H1 (cell line): ENCODE measurements at regions not wholly inside any gene's neighbourhood (a gene's known extent, or its start where the extent isn't known, plus 50 kb on each side); places are given as distances from the start of the nearest gene placed in this dataset.

Experiments
- CTCF ChIA-PET: fragments of 300-600 bp; sonication (Branson Sonifier 250); formaldehyde crosslinking; loops from one replicate; lab custom pipeline; 2021; ENCODE audit not compliant: partially characterized antibody; lab: Charles Lee
- POLR2A ChIA-PET: fragments of 300-600 bp; sonication (Branson Sonifier 250); formaldehyde crosslinking; loops from one replicate; lab custom pipeline; 2021; ENCODE audit warnings: inconsistent platforms; ENCODE audit not compliant: partially characterized antibody; lab: Charles Lee
- DNase-seq, 2 experiments: peaks; one replicate each; pipeline versions ENCODE4 v3.0.0 to v3.0.0-alpha.2; 2010 to 2022; ENCODE audit warnings: low spot score in 2 of 2, low read depth in 1 of 2, mixed read lengths in 1 of 2
- FAIRE-seq: peaks from 2 replicates; lab custom pipeline; 2011; peaks lifted over from hg19 to GRCh38; lab: Jason Lieb, UNC
- H2AFZ ChIP-seq: 2 replicates; pipeline ENCODE4 v1.8.1; 2012; ENCODE audit warnings: low read length, inconsistent platforms
- H2AK5ac ChIP-seq: 2 replicates; pipeline ENCODE4 v1.6.1; 2013; ENCODE audit warnings: low read depth, low read length
- H2BK120ac ChIP-seq: replicated peaks from 2 replicates; pipeline ENCODE3; 2013; ENCODE audit warnings: low read depth, low read length, inconsistent platforms
- H2BK12ac ChIP-seq: 2 replicates; pipeline ENCODE4 v1.6.1; 2013; ENCODE audit warnings: low read depth, low read length
- H2BK15ac ChIP-seq: 2 replicates; pipeline ENCODE4 v1.6.1; 2013; ENCODE audit warnings: low read length
- H2BK20ac ChIP-seq: 2 replicates; pipeline ENCODE4 v1.6.1; 2013; ENCODE audit warnings: low read length
- H2BK5ac ChIP-seq: 2 replicates; pipeline ENCODE4 v1.6.1; 2013; ENCODE audit warnings: low read depth, low read length
- H3K14ac ChIP-seq: 2 replicates; pipeline ENCODE4 v1.6.1; 2013; ENCODE audit warnings: inconsistent platforms; ENCODE audit not compliant: insufficient read length
- H3K18ac ChIP-seq: 2 replicates; pipeline ENCODE4 v1.6.1; 2013; ENCODE audit warnings: low read length; ENCODE audit errors: extremely low read depth
- H3K23ac ChIP-seq: 2 replicates; pipeline ENCODE4 v1.6.1; 2013; ENCODE audit warnings: inconsistent platforms; ENCODE audit not compliant: insufficient read length
- H3K23me2 ChIP-seq: 2 replicates; pipeline ENCODE4 v1.6.1; 2013; ENCODE audit warnings: low read depth, low read length
- H3K27ac ChIP-seq: 2 replicates; pipeline ENCODE4 v1.6.1; 2011; ENCODE audit warnings: low read depth, low read length, inconsistent platforms
- H3K27me3 ChIP-seq, 4 experiments: replicated peaks in 1 of 4; 1 replicate in 1 of 4; 2 replicates in 3 of 4; pipeline versions ENCODE4 v1.6.1 to v1.8.1; 2011 to 2013; ENCODE audit warnings: low read length in 3 of 4, mild to moderate bottlenecking in 3 of 4, inconsistent platforms in 2 of 4, mixed read lengths in 2 of 4, moderate library complexity in 1 of 4; ENCODE audit not compliant: control insufficient read depth in 3 of 4, insufficient read depth in 3 of 4; ENCODE audit errors: extremely low read depth in 1 of 4
- H3K36me3 ChIP-seq, 4 experiments: 2 replicates each; pipeline versions ENCODE4 v1.6.1 to v1.8.1; 2011 to 2013; ENCODE audit warnings: mild to moderate bottlenecking in 4 of 4, low read length in 3 of 4, moderate library complexity in 2 of 4, control low read depth in 1 of 4, inconsistent platforms in 1 of 4; ENCODE audit not compliant: insufficient read depth in 4 of 4, control insufficient read depth in 2 of 4
- H3K4ac ChIP-seq: replicated peaks from 2 replicates; pipeline ENCODE3; 2013; ENCODE audit warnings: low read length, low read depth, mixed read lengths, inconsistent platforms; ENCODE audit not compliant: insufficient read length
- H3K4me1 ChIP-seq, 4 experiments: replicated peaks in 1 of 4; 1 replicate in 1 of 4; 2 replicates in 3 of 4; pipeline versions ENCODE4 v1.6.1 to v1.8.1; 2011 to 2013; ENCODE audit warnings: low read length in 3 of 4, inconsistent platforms in 2 of 4, mixed read lengths in 1 of 4; ENCODE audit not compliant: insufficient read depth in 4 of 4, control insufficient read depth in 3 of 4
- H3K4me2 ChIP-seq, 2 experiments: 2 replicates each; pipeline versions ENCODE4 v1.6.1 to v1.8.1; 2011 to 2013; ENCODE audit warnings: low read depth in 2 of 2, low read length in 2 of 2, control low read depth in 1 of 2, inconsistent platforms in 1 of 2, mild to moderate bottlenecking in 1 of 2; ENCODE audit not compliant: insufficient read depth in 1 of 2
- H3K4me3 ChIP-seq, 4 experiments: fragments of 200-600, 300-600 bp in 1 of 4; sonication (generic), shearing (Covaris generic), sonication (Bioruptor Twin) in 1 of 4; 2 replicates each; pipeline versions ENCODE4 v1.5.1 to v1.8.1; 2011 to 2016; ENCODE audit warnings: low read length in 4 of 4, low read depth in 3 of 4, control low read depth in 2 of 4, inconsistent platforms in 2 of 4, mild to moderate bottlenecking in 2 of 4, mixed read lengths in 1 of 4, moderate library complexity in 1 of 4; ENCODE audit not compliant: insufficient read depth in 2 of 4; ENCODE audit errors: extremely low read depth in 1 of 4
- H3K56ac ChIP-seq: replicated peaks from 2 replicates; pipeline ENCODE3; 2013; ENCODE audit warnings: low read depth, mild to moderate bottlenecking, mixed read lengths, low read length, inconsistent platforms; ENCODE audit not compliant: insufficient read length
- H3K79me1 ChIP-seq: 2 replicates; pipeline ENCODE4 v1.6.1; 2013; ENCODE audit warnings: low read depth, low read length, control low read depth
- H3K79me2 ChIP-seq, 2 experiments: 2 replicates each; pipeline versions ENCODE4 v1.6.1 to v1.8.1; 2012 to 2013; ENCODE audit warnings: low read length in 2 of 2, mild to moderate bottlenecking in 2 of 2, inconsistent platforms in 1 of 2; ENCODE audit not compliant: insufficient read depth in 2 of 2, control insufficient read depth in 1 of 2
- H3K9ac ChIP-seq, 4 experiments: replicated peaks in 1 of 4; 1 replicate in 1 of 4; 2 replicates in 3 of 4; pipeline versions ENCODE4 v1.6.1 to v1.8.1; 2011 to 2013; ENCODE audit warnings: low read depth in 3 of 4, low read length in 3 of 4, control low read depth in 2 of 4, mild to moderate bottlenecking in 2 of 4, moderate library complexity in 2 of 4, inconsistent platforms in 1 of 4; ENCODE audit errors: extremely low read depth in 1 of 4
- H3K9me3 ChIP-seq, 2 experiments: 2 replicates each; pipeline versions ENCODE4 v1.6.1 to v1.8.1; 2012 to 2013; ENCODE audit warnings: mild to moderate bottlenecking in 2 of 2, moderate library complexity in 2 of 2, control low read depth in 1 of 2, inconsistent platforms in 1 of 2, low read depth in 1 of 2, low read length in 1 of 2, mixed read lengths in 1 of 2; ENCODE audit not compliant: insufficient read depth in 2 of 2
- H4K20me1 ChIP-seq, 2 experiments: replicated peaks in 1 of 2; 2 replicates each; pipeline versions ENCODE3 to v1.8.1; 2011 to 2013; ENCODE audit warnings: inconsistent platforms in 2 of 2, low read length in 2 of 2, mild to moderate bottlenecking in 1 of 2; ENCODE audit not compliant: insufficient read depth in 2 of 2, control insufficient read depth in 1 of 2
- H4K5ac ChIP-seq: 2 replicates; pipeline ENCODE4 v1.6.1; 2013; ENCODE audit warnings: low read length, low read depth, mixed read lengths, inconsistent platforms; ENCODE audit not compliant: insufficient read length
- H4K8ac ChIP-seq: 2 replicates; pipeline ENCODE4 v1.8.0; 2013; ENCODE audit warnings: mild to moderate bottlenecking, moderate library complexity, low read length, inconsistent platforms; ENCODE audit not compliant: insufficient read depth; ENCODE audit errors: extremely low read depth
- H4K91ac ChIP-seq: replicated peaks from 2 replicates; pipeline ENCODE3; 2013; ENCODE audit warnings: low read length, mixed read lengths, inconsistent platforms; ENCODE audit not compliant: insufficient read length
- BACH1 ChIP-seq: IDR thresholded peaks from 2 replicates; pipeline ENCODE4 v1.6.1; 2012; ENCODE audit warnings: low read length, improper control_type of control experiment
- GABPA ChIP-seq: IDR thresholded peaks from 2 replicates; pipeline ENCODE4 v1.6.1; 2011; ENCODE audit warnings: mild to moderate bottlenecking, low read length, moderate library complexity, borderline replicate concordance; ENCODE audit not compliant: insufficient read depth
- JUND ChIP-seq: IDR thresholded peaks from 2 replicates; pipeline ENCODE4 v1.6.1; 2011; ENCODE audit warnings: mild to moderate bottlenecking, improper control_type of control experiment, low read length
- KDM1A ChIP-seq: fragments of 200-600, 300-600 bp; sonication (generic); IDR thresholded peaks from 2 replicates; pipeline ENCODE4 v1.7.1; 2016; ENCODE audit warnings: mild to moderate bottlenecking, low read length, borderline replicate concordance
- SIX5 ChIP-seq: IDR thresholded peaks from 2 replicates; pipeline ENCODE4 v1.6.1; 2011; ENCODE audit warnings: mild to moderate bottlenecking, low read depth, low read length
- WGBS, 2 experiments: shearing (Covaris generic) in 1 of 2; methylation state at CpG; one replicate each; pipeline versions ENCODE4 v1.1.6 to v1.1.7; 2013 to 2015; ENCODE audit warnings: low lambda C conversion rate in 2 of 2, mixed read lengths in 2 of 2, inconsistent platforms in 1 of 2, low coverage in 1 of 2, missing lambda C conversion rate in 1 of 2; ENCODE audit not compliant: insufficient replicate concordance in 2 of 2, insufficient coverage in 1 of 2, insufficient read length in 1 of 2; ENCODE audit errors: extremely low coverage in 1 of 2, missing lambda C conversion rate in 1 of 2; 5-methylcytosine and 5-hydroxymethylcytosine counted together
- TF ChIP-seq, protein P1 (sequence below): IDR thresholded peaks from 2 replicates; pipeline ENCODE4 v1.6.1; 2011; ENCODE audit warnings: low read length, improper control_type of control experiment
- TF ChIP-seq, protein P2 (sequence below): IDR thresholded peaks from 2 replicates; pipeline ENCODE4 v1.6.1; 2012; ENCODE audit warnings: inconsistent platforms

DNA sequence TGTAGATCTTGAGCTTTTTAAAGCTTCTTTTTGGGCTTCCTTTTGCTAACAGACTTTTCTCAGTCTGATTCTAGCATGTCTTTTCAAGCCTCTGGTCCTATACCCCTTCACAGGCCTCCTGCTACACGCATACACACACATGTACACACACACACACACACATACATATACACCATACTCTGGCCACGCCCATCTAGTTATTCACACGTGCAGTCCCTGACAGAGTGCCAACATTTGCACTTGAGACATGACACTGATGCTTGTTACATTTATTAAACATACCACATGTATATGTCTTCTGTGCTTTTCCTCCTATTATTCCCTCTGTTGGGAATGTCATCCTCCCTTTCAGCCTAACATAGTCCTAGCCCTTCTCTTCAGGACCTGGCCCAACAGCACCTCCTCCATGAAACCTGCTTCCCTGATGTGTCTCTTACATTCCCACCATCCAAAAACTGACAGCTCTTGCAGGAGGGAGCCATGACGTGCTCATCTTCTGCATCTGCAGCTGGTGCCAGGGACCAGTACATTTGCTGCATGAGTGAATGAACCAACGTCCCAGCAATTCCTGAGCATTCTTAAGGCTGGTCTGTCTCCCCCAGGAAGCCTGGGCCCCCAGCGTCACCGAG lies 222.1 kb downstream of the ARHGAP12 start:
- CTCF ChIA-PET, result no interaction called here
- Histone ChIP-seq H2AK5ac (0 out of 2 replicates have a peak overlapping the region, but pooled peaks have one; percentile 39), H3K4me2 (no peak overlapping the region), H3K4ac (no peak overlapping the region), H4K8ac (no peak overlapping the region), H3K14ac (no peak overlapping the region), H3K9ac (no peak overlapping the region), H3K23ac (no peak overlapping the region), H2BK5ac (0 out of 2 replicates have a peak overlapping the region, but pooled peaks have one; percentile 12), H2BK20ac (0 out of 2 replicates have a peak overlapping the region, but pooled peaks have one; percentile 43), H2BK12ac (no peak overlapping the region), H4K5ac (no peak overlapping the region), H3K4me1 (peaks cover 0 to 9% (median 5%) of the 10 kb centered on the region in 4 experiments; a peak in 5 of 7 replicates), H3K18ac (no peak overlapping the region), H4K20me1 (no peaks in the 10 kb centered on the region), H3K79me1 (no peaks in the 10 kb centered on the region), H2BK15ac (no peak overlapping the region), H4K91ac (peak overlapping the region; percentile 22), H3K56ac (no peak overlapping the region), H3K27me3 (no peaks in the 10 kb centered on the region), H3K79me2 (no peaks in the 10 kb centered on the region), H3K36me3 (no peaks in the 10 kb centered on the region), H2AFZ (no peak overlapping the region), H3K4me3 (no peak overlapping the region), H3K27ac (no peak overlapping the region), H3K9me3 (peaks cover 24 to 25% of the 10 kb centered on the region in 2 experiments), H2BK120ac (no peak overlapping the region), H3K23me2 (no peaks in the 10 kb centered on the region)
- DNase-seq, result no peak
- no peak for FAIRE-seq
- TF ChIP-seq, protein P1, sequence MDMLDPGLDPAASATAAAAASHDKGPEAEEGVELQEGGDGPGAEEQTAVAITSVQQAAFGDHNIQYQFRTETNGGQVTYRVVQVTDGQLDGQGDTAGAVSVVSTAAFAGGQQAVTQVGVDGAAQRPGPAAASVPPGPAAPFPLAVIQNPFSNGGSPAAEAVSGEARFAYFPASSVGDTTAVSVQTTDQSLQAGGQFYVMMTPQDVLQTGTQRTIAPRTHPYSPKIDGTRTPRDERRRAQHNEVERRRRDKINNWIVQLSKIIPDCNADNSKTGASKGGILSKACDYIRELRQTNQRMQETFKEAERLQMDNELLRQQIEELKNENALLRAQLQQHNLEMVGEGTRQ, result no peak
- TF ChIP-seq JUND, result no peak
- TF ChIP-seq GABPA, result no peak
- TF ChIP-seq, protein P2, sequence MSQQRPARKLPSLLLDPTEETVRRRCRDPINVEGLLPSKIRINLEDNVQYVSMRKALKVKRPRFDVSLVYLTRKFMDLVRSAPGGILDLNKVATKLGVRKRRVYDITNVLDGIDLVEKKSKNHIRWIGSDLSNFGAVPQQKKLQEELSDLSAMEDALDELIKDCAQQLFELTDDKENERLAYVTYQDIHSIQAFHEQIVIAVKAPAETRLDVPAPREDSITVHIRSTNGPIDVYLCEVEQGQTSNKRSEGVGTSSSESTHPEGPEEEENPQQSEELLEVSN, result no peak
- TF ChIP-seq BACH1, result no peak
- no peak for TF ChIP-seq SIX5
- TF ChIP-seq KDM1A, result no peak
- 87% methylated on average over 7 of the region's 7 CpGs; no CpG with 5 or more reads in 1 of the 2 experiments for WGBS, 2 experiments
- POLR2A ChIA-PET, result no interaction called here
